Fibroblast of villous mesenchyme (primary cell): ENCODE measurements at regions not wholly inside any gene's neighbourhood (a gene's known extent, or its start where the extent isn't known, plus 50 kb on each side); places are given as distances from the start of the nearest gene placed in this dataset.

Experiments
- DNase-seq: peaks from one replicate; pipeline ENCODE4 v3.0.0-alpha.2; 2010; ENCODE audit warnings: low read depth
- H3K4me3 ChIP-seq: 2 replicates; pipeline ENCODE4 v1.5.1; 2011; ENCODE audit warnings: low read depth, mild to moderate bottlenecking, low read length
- TF ChIP-seq, protein P1 (sequence below): IDR thresholded peaks from 2 replicates; pipeline ENCODE4 v1.5.1; 2012; ENCODE audit warnings: low read depth, mild to moderate bottlenecking, low read length; ENCODE audit not compliant: insufficient read depth

DNA sequence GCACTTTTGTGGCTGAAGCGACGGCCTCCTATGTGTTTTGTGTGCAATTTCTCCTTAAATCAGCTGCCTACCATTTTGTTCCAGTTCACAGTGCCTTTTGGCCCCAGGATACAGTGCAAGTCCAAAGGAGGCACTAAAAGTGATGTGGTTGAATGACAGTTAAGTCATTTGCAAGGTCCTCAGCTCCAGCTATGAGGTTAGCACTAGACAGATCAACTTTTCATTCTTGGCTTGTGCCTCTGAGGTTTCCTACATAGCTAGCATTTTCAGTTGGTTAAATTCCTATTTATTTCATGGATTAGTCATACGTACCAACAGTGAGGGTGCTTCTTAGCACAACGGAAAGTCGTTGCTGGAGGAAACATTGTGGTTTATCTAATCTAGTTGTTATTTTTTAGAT is 59.3 kb upstream of the NTPCR start:
- TF ChIP-seq, protein P1, sequence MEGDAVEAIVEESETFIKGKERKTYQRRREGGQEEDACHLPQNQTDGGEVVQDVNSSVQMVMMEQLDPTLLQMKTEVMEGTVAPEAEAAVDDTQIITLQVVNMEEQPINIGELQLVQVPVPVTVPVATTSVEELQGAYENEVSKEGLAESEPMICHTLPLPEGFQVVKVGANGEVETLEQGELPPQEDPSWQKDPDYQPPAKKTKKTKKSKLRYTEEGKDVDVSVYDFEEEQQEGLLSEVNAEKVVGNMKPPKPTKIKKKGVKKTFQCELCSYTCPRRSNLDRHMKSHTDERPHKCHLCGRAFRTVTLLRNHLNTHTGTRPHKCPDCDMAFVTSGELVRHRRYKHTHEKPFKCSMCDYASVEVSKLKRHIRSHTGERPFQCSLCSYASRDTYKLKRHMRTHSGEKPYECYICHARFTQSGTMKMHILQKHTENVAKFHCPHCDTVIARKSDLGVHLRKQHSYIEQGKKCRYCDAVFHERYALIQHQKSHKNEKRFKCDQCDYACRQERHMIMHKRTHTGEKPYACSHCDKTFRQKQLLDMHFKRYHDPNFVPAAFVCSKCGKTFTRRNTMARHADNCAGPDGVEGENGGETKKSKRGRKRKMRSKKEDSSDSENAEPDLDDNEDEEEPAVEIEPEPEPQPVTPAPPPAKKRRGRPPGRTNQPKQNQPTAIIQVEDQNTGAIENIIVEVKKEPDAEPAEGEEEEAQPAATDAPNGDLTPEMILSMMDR: no peak
- no peak overlapping the region for H3K4me3 ChIP-seq
- peak; percentile 73 for DNase-seq

DNA sequence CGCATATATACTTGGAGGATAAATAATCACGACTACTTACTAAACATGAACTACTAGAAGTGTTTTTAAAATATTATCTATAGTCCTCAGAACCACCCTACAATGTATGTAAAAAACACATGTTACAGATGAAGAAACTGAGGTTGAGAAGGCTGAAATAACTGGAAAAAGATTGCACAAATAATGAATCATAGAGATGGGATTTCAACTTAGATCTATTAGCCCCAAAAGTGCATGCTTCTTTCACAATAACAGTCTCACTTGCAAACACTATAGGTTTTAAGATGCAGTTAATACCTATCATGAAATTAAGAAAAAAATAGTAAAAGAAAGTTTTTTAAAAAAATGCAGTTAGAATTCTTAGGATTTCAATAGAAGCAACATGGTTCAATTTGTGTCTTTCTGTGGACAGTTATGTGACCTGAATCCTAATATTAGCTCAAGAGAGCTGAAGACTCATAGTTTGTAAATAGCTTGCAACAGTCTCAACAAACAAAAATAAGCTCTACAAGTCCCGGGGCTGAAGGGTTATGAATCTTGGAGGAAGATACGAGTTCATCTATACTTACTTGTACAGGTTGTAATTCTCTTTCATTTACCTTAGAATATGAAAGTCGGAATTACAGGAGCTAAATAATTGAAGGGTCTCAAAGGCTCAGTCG is 58.6 kb upstream of the NTPCR start:
- TF ChIP-seq, protein P1: no peak
- H3K4me3 ChIP-seq: no peak overlapping the region
- DNase-seq: peak; percentile 39

DNA sequence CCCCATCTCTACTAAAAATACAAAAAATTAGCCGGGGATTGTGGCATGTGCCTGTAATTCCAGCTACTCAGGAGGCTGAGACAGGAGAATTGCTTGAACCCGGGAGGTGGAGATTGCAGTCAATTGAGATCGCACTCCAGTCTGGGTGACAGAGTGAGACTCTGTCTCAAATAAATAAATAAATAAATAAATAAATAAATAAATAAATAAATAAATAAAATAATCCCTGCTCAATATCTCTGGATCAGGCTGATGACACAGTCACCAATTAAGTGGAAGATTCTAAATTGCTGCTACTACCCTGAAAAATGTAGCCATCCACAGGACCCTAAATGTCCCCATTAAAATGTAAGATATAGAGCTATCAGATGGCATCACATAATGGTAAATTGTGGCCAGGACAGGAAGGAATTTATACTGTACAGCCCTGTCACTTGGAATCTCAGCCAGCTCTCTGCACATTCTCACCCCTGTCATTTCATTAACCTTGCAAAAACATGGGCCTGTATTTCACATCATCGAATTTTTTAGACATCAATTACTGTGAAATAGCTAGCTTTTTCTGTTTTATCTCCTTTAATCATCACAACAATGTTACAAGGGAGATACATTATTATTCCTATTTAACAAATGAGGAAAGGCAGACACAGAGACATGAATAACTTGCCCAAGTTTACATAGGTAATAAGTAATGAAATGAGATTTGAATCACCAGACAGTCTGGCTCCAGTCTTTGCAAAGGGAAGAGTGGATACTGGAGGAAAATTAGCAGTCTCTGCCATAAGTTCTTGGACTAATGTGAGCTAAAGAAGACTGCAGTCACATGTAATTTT is 56.7 kb upstream of the NTPCR start:
- no peak overlapping the region for H3K4me3 ChIP-seq
- peak; percentile 10 for DNase-seq
- TF ChIP-seq, protein P1: no peak

DNA sequence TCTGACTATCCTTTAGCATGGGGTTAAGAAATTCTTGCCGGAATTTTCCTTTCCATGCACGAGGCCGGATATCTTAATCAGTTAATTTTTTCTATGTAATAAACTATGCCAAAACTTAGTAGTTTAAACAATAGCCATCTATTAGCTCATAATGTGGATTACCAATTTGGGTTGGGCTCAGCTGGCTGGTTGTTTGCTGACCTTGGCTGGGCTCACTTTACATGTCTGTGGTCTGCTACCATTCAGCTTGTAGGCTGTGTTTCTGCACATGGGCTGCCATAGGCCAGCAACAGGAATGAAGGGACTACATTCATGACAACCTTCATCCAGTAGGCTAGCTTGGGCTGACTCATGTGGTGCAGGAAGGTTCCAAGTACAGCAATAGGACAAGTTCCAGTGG is 56.0 kb upstream of the NTPCR start:
- H3K4me3 ChIP-seq: no peak overlapping the region
- no peak for DNase-seq
- TF ChIP-seq, protein P1: no peak

DNA sequence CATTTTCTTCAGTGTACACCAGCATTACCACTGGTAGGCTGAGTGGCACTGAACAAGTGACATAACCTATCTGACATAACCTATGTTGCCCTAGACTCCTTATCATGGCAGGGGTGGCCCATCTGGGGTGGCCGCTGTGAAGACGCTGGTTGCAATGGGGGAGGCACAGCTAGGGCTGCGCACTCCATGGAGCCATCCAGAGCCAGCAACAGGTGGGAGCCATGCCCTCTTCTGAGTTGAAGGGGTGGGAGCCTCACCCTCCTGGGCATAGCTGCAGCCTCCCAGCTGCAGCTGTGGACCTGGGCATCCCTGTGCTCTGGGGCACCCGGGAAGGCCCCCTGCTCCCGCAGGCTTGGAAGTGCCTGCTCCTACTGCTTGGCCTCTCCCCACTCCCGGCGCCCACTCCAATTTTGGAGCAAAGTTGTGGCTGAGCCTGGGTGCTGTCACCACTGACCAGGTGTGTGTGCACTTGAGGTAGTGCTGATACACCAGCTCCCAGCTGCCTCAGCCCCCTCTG is 52.4 kb upstream of the NTPCR start:
- no peak for DNase-seq
- no peak overlapping the region for H3K4me3 ChIP-seq
- TF ChIP-seq, protein P1: no peak

DNA sequence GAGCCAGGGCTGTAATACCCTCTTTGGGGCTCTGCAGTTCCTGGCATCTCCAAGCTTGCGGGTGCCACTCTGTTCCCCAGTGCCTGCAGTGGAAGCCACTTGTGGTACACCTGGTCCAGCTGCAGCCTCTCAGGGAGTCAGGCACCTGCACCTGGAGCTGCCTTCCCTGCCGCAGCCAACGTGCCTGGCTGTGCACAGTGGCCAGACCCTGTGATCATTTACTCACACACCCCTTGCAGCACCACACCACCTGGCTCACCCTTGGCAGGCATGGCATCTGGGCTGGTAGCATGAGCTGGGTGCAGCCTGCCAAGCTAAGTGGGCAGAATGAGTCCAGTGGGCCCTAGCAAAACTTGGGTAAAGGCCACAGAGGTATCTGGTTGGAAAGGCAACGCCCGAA is 51.1 kb upstream of the NTPCR start:
- no peak for DNase-seq
- TF ChIP-seq, protein P1: no peak
- H3K4me3 ChIP-seq: no peak overlapping the region
